ENCODE measurements at regions not wholly inside any gene's neighbourhood (a gene's known extent, or its start where the extent isn't known, plus 50 kb on each side); places are given as distances from the start of the nearest gene placed in this dataset.

- TF ChIP-seq CTCF (conservative IDR thresholded peaks at IDR 0.05 in 1 of 2, IDR thresholded peaks at IDR 0.05 in 1 of 2; ENCODE audit: extremely low read depth in 1 of 2, insufficient read depth in 1 of 2, low read depth in 1 of 2, low read length in 2 of 2) = no peak
- no peak for TF ChIP-seq EZH2 (IDR thresholded peaks at IDR 0.05; ENCODE audit: borderline replicate concordance, low read length)
Measured at GRCh38 chr6:140256248-140256647, 881.8 kb upstream of the CITED2 start.

Measured in mammary epithelial cell (primary cell).